Stimulated activated CD8-positive, alpha-beta memory T cell treated with anti-CD3 and anti-CD28 coated beads, Interleukin-15, amount 100 ng/mL, for 24 hours (primary cell): ENCODE measurements at regions not wholly inside any gene's neighbourhood (a gene's known extent, or its start where the extent isn't known, plus 50 kb on each side); places are given as distances from the start of the nearest gene placed in this dataset.

Source experiments
- DNase-seq: peaks from one replicate; pipeline ENCODE4 v3.0.0-alpha.2; 2020; ENCODE audit warnings: low read depth

DNA sequence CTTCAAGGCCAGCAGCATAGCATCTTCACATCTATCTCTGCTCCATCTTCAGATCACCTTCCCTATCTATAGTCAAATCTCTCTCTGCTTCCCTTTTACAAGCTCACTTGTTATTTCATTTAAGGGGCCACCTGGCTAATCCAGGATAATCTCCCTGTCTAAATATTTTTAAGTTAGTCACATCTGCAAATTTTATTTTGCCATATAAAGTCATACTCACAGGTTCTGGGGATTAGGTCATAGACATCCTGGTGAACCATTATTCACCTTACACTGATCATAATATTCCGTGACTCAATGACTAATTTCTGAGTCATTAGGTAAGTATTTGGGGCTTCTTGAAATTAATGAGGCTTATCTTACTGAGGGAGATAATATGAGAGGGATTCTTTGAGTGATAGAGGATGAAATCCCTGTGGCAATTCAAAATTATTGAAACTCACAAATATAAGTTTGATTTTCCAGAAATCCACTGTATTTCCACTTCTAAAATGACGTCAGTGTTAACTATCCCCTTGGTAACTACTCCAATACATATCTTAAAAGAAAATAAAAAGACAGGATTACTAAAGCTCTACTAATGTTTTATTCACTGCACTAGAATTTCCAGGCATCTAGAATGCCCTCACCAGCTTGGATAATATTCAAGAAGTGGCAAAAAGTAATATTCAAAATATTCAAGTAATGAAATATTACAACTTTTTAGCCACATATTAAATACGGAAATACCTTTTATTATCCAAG, 93.7 kb upstream of the RBMS3 start:
- DNase-seq, result no peak

DNA sequence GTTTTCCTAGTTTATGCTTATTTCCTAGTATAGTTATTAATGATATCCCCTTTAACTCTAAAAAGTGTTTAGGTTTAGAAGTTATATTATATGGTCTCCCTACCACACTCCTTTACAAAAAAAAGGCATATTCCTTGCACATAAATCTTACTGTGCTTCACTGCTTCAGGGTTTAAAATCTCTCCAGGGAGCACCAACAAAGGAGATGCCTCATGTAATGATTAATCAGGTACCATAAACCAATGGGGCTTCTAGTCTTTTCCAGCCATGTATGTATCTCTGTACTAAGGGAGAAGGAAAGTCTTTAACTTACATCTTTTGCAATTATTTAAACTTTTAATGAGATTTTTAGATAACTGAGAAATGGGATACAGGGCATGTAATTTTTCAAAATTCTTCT, 91.5 kb upstream of the RBMS3 start:
- no peak for DNase-seq

DNA sequence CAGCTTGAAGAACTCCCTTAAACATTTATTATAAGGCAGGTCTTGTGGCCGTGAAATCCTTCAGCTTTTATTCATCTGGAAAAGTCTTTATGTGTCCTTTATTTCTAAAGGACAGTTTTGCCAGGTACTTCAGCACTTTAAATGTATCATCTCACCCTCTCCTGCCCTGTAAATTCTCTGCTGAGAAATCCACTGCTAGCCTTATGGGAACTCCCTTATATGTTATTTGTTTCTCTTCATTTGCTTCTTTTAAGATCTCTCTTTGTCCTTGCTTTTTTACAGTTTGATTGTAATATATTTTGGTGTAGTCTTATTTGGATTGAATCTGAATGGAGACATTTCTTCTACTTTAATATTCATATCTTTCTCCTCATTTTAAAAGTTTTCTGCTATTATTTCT, 86.7 kb upstream of the RBMS3 start:
- DNase-seq, result no peak

DNA sequence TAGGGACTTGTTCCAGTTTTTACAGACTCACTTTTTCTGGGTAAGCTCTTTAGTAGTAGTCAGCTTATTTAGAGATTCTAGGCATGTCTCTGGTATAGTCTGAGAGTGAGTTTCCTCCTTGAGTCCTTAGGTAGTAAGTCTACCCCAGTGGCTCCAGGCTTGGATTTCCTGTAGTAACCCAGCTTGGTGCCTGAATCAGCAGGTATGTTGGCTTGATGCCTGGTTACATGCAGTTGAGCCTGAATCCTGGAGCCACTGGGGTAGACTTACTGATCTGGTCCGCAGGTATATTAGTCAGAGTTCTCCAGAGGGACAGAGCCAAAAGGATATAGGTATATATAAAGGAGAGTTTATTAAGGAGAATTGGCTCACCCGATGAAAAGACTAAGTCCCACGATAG, 85.8 kb upstream of the RBMS3 start:
- no peak for DNase-seq

DNA sequence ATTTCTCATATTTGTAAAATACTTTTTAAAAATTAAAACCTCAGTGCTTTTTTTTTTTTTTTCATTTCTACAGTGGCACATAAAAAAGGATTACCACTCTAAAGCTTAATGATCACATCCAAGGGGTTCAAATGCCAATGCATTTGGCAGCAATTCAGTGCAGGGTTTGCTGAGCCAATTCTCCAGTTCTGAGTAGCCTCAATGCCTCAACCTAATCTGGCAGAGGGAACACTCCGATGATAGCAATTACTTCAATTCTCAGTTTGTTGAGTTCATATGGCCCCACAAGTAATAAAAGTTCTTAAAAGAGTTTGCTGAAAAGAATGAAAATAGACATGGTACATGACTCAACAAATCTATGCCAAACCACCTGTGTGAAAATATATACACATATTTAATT, 79.3 kb upstream of the RBMS3 start:
- DNase-seq, result no peak

DNA sequence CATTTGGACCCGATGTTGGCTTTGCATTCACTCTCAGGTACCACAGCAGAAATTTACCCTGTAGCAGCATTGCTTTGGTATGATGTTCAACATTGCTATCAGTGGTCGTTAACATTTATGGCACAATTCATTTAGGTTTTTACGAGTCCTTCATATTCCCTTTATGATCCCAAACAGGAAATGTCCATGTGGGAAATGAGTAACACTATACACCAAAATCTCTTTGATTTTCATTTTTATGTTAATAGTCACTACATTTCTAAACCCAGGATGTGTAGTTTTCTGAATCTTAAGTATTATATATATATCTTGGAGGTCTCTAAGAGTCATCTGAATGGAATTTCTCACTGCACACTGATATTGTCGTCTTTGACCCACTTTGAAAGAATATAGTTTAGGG, 78.5 kb upstream of the RBMS3 start:
- no peak for DNase-seq

DNA sequence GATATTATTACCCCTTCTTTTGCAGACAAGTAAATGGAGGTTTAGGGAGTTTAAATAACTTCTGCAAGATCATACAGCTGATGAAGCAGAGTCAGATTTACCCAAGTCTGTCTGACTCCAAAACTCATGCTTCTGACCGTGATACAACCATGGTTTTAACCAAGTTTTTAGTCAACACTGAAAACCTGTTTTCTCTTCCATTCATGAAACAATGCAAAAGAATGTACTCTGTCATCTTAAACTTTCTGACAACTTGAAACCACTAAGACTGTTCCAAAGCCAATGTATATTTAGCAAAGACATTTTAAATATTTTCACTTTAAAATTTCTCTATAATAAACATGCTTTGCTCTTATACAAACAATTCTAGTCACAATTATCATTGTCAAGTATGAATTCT, 77.0 kb upstream of the RBMS3 start:
- DNase-seq, result no peak

DNA sequence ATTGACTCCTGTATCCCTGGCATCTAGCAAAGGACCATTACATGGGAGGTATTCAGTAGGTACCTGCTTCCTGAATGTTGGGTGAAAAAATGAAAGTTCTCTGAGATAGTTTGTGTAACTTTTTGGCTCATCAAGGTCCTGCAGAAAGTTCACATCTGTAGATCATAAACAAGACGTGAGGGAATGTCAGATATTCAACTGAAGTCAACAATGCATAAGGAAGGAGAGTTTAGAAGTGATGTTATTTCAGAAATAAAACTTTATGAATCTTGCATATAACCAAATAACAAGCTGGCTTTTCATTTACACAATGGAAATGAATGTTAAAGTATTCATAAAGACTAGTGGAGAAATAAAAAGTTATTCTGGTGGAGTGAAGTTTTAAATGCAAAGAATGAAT, 73.4 kb upstream of the RBMS3 start:
- DNase-seq, result no peak

DNA sequence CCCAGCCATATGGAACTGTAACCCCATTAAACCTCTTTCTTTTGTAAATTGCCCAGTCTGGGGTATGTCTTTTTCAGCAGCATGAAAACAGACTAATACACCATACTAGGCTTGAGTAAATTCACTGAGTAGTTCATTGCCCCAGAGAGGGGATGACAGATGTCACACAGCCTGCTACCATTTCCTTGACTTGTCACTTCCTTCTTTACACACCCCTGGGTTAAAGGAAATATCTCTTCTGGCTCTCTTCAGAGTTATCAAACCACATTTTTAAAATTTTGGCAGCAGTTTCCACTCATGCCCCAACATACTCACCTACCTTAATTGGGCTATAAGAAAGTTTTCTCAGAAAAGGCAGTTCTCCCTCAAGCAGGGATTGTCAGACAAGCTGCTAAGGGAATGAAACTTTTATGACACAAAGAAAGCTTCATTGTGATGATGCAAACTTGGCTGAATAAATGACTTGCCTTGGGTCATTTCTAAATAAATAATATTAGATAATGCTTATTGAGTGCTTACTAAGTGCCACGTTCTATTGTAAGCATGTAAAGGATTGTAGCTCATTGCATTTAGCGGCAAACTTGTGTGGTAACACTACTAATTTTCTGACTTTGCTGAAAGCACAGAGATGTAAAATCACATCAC, 68.0 kb upstream of the RBMS3 start:
- DNase-seq, result no peak

DNA sequence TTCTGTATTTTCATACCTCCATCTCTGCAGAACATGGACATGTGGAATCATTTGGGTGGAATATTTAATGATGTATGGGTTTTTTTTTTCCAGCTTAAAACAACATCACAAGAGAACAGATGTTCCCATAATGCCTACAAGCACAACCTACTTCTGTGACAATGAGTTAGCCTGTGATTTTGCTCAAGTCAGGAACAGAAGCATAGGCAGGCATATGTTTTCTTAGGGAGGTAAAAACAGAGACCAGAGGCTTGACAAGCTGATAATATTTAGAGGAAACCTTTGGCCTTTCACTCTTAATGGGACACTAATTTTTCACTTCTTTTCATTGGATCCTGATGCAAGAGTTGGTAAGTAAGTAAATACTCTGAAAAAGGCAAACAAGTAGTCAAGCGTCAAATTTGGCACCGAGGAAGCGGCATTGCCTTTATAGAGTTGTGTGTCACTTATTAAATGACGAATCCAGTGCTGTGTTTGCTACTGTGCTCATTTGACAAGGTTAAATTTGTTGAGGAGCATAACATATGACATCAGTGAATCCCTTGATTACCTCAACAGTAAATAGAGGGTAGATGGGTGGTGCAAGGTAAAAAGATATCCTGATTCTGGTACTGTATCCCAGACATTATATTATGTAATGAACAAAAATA, 66.7 kb upstream of the RBMS3 start:
- no peak for DNase-seq

DNA sequence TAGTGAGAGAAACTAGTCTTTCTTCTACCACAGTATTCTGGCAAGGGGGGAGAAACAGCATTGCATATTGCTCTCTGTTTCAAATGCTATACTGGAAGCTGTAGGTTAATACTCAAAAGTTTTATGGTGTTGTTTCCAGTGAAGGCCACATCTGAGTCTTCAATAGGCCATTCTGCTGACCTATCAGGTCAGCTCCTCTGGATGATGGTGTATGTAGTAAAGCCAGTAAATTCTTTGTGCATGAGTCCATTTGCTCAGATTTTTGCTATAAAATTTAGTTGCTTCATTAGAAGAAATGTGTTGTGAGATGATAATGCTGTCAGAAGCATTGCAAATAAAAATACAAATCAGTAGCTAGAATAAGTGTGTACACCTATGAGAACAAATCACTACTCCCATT, 64.9 kb upstream of the RBMS3 start:
- no peak for DNase-seq

DNA sequence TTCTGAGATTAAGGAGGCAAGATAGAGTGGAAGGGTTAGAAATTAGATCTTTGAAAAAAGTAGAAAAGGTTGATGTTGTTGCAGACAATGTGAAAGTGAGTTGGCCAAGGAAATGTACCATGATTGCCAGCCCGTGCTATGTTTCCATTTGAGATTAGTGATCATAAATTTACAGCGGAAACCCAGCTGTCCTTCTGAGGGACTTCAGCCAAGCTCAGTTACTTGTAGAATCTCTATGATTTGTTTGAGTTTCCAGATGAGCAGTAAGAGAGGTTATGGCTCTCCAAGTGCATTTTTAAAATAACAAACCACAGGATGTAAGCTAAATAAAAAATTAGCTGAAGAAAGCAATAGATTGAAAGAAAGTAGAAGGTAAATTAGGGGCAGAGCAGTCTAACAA, 54.2 kb upstream of the RBMS3 start:
- DNase-seq, result no peak

DNA sequence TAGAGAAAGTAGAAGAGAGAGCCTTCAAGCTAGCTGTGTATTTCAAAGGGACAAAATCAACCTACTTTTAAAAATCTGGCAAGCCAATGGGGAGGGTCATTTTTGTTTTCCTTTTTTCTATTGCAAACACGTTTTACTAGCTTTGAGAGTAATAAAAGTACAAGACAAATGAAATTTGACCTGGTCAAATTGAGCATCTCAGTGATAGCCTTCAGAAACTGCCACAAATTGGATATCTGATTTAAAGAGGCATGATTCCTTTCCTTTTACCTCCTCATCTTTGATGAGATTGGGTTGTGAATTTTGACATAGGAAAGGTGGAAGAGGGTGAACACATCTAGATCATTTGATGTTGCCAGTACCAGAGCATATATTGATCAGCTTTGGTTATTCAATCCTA, 53.6 kb upstream of the RBMS3 start:
- no peak for DNase-seq
